Stimulated activated CD4-positive, alpha-beta T cell treated with anti-CD3 and anti-CD28 coated beads, Interleukin-1b, Interleukin-23, amount 100 ng/mL, for 24 hours (primary cell): ENCODE measurements at regions not wholly inside any gene's neighbourhood (a gene's known extent, or its start where the extent isn't known, plus 50 kb on each side); places are given as distances from the start of the nearest gene placed in this dataset.

Experiments used
- DNase-seq, 4 experiments: peaks; one replicate each; pipeline ENCODE4 v3.0.0-alpha.2; 2020; ENCODE audit warnings: low read depth in 4 of 4, low spot score in 1 of 4

DNA sequence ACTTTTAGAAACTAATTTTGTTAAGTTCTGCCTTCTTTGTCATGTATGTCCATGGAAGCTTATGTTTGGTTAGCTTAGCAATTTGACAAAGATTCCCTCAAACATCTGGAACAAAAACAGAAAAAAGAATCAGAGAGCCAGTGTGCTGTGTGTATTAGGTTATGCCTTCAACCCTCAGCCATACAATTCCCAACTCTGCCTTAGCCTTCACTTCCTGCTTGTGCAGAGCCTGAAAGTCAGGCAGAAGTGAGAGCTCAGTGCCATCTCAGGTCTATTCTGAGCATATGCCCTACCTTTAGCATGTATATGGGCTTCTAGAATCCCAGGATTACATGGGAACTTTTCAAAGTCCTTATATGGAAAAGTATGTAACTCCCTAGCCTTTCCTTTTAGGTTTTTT lies 58.2 kb upstream of the STOX2 start:
- DNase-seq = no peak

GRCh38 chr4:183848805-183849204 lies 56.3 kb upstream of the STOX2 start:
- no peak for DNase-seq

GRCh38 chr4:183852910-183853547 lies 52.1 kb upstream of the STOX2 start:
- DNase-seq = no peak

DNA sequence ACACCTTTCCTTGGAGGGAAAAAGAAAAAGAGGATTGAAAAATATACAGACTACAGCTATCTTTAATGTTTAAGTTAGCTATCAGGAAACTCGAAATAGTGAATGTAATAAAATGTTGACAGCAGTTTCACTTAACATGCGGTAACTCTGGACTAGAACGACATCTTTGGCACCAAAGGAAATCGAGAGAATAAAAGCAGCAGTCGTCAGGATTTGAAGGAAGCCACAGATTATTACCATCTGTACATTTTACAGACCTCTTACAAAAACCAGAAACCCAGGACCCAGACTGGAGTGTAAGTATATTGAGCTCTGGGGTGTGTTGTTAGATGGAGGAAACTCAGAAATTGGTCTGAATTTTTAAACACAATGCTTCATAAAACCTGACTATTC lies 51.6 kb upstream of the STOX2 start:
- DNase-seq = no peak
